Colonic mucosa (tissue), 4 donors: ENCODE measurements at regions not wholly inside any gene's neighbourhood (a gene's known extent, or its start where the extent isn't known, plus 50 kb on each side); places are given as distances from the start of the nearest gene placed in this dataset.
"Not testable (repeated sequence)": the region's sequence is repeated elsewhere in the genome, so short reads cannot be mapped to it uniquely, and the experiment has no call there.

Experiments
- DNase-seq: peaks from one replicate; pipeline ENCODE4 v3.0.0-alpha.2; 2020
- H3K27ac ChIP-seq: fragments of 200-600 bp; one replicate; pipeline ENCODE4 v1.8.0; 2021
- H3K27me3 ChIP-seq: fragments of 200-600 bp; one replicate; pipeline ENCODE4 v1.8.0; 2021
- H3K36me3 ChIP-seq: fragments of 200-600 bp; one replicate; pipeline ENCODE4 v1.8.0; 2021
- H3K4me1 ChIP-seq: fragments of 200-600 bp; one replicate; pipeline ENCODE4 v1.8.0; 2021; ENCODE audit warnings: mild to moderate bottlenecking
- H3K4me3 ChIP-seq: fragments of 200-600 bp; one replicate; pipeline ENCODE4 v1.8.0; 2021
- H3K9ac ChIP-seq, 2 donors: one replicate each; pipeline ENCODE4 v1.7.0; 2013; ENCODE audit warnings: control low read depth in 2 of 2, low read depth in 2 of 2, low read length in 2 of 2
- H3K9me3 ChIP-seq: fragments of 200-600 bp; one replicate; pipeline ENCODE4 v1.8.0; 2021
- intact Hi-C: fragments of 100-400 bp; cut with DNase I; formaldehyde crosslinking; loops from one replicate; pipeline ENCODE4 v1.14.1; 2022
- TF ChIP-seq, protein P1 (sequence below): fragments of 200-600 bp; IDR thresholded peaks from one replicate; pipeline ENCODE4 v1.8.0; 2022; ENCODE audit warnings: antibody characterized with exemption, mild to moderate bottlenecking
- donor health status: healthy.
- donor health status: DM: no; HTN: no; CAD: no.
- donor health status: DM: no; HTN: no; CAD: no.

GRCh38 chr18:4789506-4789905, 334.4 kb upstream of the DLGAP1 start:
- no peaks in the 10 kb centered on the region for H3K4me1 ChIP-seq
- TF ChIP-seq, protein P1, sequence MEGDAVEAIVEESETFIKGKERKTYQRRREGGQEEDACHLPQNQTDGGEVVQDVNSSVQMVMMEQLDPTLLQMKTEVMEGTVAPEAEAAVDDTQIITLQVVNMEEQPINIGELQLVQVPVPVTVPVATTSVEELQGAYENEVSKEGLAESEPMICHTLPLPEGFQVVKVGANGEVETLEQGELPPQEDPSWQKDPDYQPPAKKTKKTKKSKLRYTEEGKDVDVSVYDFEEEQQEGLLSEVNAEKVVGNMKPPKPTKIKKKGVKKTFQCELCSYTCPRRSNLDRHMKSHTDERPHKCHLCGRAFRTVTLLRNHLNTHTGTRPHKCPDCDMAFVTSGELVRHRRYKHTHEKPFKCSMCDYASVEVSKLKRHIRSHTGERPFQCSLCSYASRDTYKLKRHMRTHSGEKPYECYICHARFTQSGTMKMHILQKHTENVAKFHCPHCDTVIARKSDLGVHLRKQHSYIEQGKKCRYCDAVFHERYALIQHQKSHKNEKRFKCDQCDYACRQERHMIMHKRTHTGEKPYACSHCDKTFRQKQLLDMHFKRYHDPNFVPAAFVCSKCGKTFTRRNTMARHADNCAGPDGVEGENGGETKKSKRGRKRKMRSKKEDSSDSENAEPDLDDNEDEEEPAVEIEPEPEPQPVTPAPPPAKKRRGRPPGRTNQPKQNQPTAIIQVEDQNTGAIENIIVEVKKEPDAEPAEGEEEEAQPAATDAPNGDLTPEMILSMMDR, result no peak
- intact Hi-C loops, result no loop called here

DNA sequence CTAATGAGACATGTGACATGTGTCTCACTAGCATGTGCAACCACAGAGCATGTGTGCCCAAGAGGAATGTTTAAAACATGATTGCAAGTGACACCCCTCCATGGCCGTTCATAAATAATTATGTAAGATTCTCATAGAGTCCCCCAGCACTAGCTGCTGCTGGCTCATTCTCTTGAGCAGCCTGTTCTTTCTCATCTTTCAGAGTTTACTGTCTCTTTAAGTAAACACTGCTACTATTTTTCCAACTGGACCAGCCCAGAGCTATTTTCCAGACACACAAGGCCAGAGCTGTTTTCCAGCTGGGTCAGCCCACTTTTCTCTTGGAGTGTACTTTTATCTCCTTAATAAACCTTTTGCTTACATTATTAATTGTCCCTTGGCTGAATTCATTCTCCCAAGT, 326.8 kb upstream of the DLGAP1 start:
- H3K27me3 ChIP-seq, result no peaks in the 10 kb centered on the region
- DNase-seq, result no peak
- intact Hi-C loops, result no loop called here
- no peaks in the 10 kb centered on the region for H3K36me3 ChIP-seq
- H3K9me3 ChIP-seq, result no peaks in the 10 kb centered on the region
- TF ChIP-seq, protein P1, result no peak
- no peak overlapping the region for H3K27ac ChIP-seq
- H3K9ac ChIP-seq, result no peak overlapping the region
- H3K4me3 ChIP-seq, result no peak overlapping the region
- H3K4me1 ChIP-seq, result no peaks in the 10 kb centered on the region

More at GRCh38 chr18:4789506-4789905, 334.4 kb upstream of the DLGAP1 start:
- DNase-seq, result no peak
- no peaks in the 10 kb centered on the region for H3K9me3 ChIP-seq
- H3K4me3 ChIP-seq, result no peak overlapping the region
- H3K36me3 ChIP-seq, result no peaks in the 10 kb centered on the region
- H3K9ac ChIP-seq, result no peak overlapping the region
- H3K27me3 ChIP-seq, result no peaks in the 10 kb centered on the region
- H3K27ac ChIP-seq, result no peak overlapping the region

DNA sequence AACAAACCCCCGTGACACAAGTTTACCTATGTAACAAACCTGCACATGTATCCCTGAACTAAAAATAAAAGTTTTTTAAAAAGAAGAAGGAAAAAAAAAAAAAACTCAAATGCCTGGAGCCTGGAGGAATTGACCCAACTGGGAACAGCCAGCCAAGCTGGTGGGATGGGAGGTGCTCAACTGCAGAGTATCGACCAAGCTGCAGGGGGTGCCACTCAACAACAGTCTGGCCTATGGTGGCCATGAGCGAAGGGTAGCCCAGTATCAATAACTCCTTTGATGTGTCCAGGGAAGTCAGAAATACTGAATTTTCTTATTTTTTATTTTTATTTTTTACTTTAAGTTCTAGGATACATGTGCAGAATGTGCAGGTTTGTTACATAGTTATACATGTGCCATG, 310.3 kb upstream of the DLGAP1 start:
- H3K4me3 ChIP-seq, result no peak overlapping the region

GRCh38 chr18:4762330-4762729, 307.2 kb upstream of the DLGAP1 start:
- intact Hi-C loops, result no loop called here
- H3K27me3 ChIP-seq, result no peaks in the 10 kb centered on the region

More for the DNA sequence above, 310.3 kb upstream of the DLGAP1 start:
- no peak for DNase-seq
- H3K9me3 ChIP-seq, result no peaks in the 10 kb centered on the region
- H3K4me1 ChIP-seq, result no peaks in the 10 kb centered on the region
- H3K36me3 ChIP-seq, result no peaks in the 10 kb centered on the region
- H3K27me3 ChIP-seq, result no peaks in the 10 kb centered on the region
- no peak overlapping the region for H3K9ac ChIP-seq
- intact Hi-C loops, result no loop called here
- no peak overlapping the region for H3K27ac ChIP-seq
- TF ChIP-seq, protein P1, result no peak

DNA sequence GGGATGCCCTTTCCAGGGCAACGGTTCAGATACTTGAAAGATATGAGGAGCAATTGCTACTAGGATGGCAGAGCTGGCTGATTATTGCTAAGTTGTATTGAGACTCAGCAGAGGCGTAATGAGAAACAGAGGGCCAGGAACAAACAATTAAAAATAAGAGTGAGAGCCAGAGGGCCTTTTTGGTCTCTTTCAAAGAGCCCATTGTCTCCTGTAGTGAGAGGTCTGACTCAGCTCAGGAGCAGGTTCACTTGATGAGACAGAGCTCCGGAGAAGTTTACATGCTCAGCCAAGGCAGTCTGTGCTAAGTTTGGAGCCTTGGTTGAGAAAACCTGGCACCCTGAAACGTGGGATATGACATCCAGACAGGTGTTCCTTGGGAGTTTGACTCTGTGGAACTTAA, 303.9 kb upstream of the DLGAP1 start:
- H3K9ac ChIP-seq, result no peak overlapping the region
- no peak for DNase-seq
- no peaks in the 10 kb centered on the region for H3K27me3 ChIP-seq
- H3K4me3 ChIP-seq, result no peak overlapping the region
- no peaks in the 10 kb centered on the region for H3K9me3 ChIP-seq
- intact Hi-C loops, result no loop called here
- TF ChIP-seq, protein P1, result no peak
- H3K36me3 ChIP-seq, result no peaks in the 10 kb centered on the region
- H3K27ac ChIP-seq, result no peak overlapping the region
- no peaks in the 10 kb centered on the region for H3K4me1 ChIP-seq

More at GRCh38 chr18:4762330-4762729, 307.2 kb upstream of the DLGAP1 start:
- DNase-seq, result no peak
- H3K4me1 ChIP-seq, result no peaks in the 10 kb centered on the region
- H3K27ac ChIP-seq, result no peak overlapping the region
- TF ChIP-seq, protein P1, result no peak
- H3K9me3 ChIP-seq, result no peaks in the 10 kb centered on the region
- H3K36me3 ChIP-seq, result no peaks in the 10 kb centered on the region
- H3K9ac ChIP-seq, result no peak overlapping the region
- no peak overlapping the region for H3K4me3 ChIP-seq

- DNase-seq, result no peak
- TF ChIP-seq, protein P1, result no peak
- H3K4me3 ChIP-seq, result no peak overlapping the region
- no peaks in the 10 kb centered on the region for H3K36me3 ChIP-seq
- no peak overlapping the region for H3K9ac ChIP-seq
- H3K27ac ChIP-seq, result no peak overlapping the region
- intact Hi-C loops, result no loop called here
- no peaks in the 10 kb centered on the region for H3K27me3 ChIP-seq
- H3K4me1 ChIP-seq, result no peaks in the 10 kb centered on the region
- H3K9me3 ChIP-seq, result no peaks in the 10 kb centered on the region
Measured at GRCh38 chr18:4755848-4756247, 300.7 kb upstream of the DLGAP1 start.

- H3K27ac ChIP-seq, H3K27me3 ChIP-seq, intact Hi-C loops, H3K36me3 ChIP-seq, H3K4me3 ChIP-seq, H3K4me1 ChIP-seq, H3K9ac ChIP-seq, H3K9me3 ChIP-seq, DNase-seq: not testable (repeated sequence)
Measured at GRCh38 chr18:4753151-4753550, 298.0 kb upstream of the DLGAP1 start.
